HUES6 (cell line): ENCODE measurements at regions not wholly inside any gene's neighbourhood (a gene's known extent, or its start where the extent isn't known, plus 50 kb on each side); places are given as distances from the start of the nearest gene placed in this dataset.

Experiments
- H3K27ac ChIP-seq: 2 replicates; pipeline ENCODE4 v1.7.0; 2013; ENCODE audit warnings: low read depth, mild to moderate bottlenecking, low read length, inconsistent platforms
- H3K27me3 ChIP-seq: 2 replicates; pipeline ENCODE4 v1.6.1; 2013; ENCODE audit warnings: low read length; ENCODE audit not compliant: control insufficient read depth, insufficient read depth
- H3K36me3 ChIP-seq: 2 replicates; pipeline ENCODE4 v1.6.1; 2013; ENCODE audit warnings: low read length; ENCODE audit not compliant: control insufficient read depth, insufficient read depth
- H3K4me1 ChIP-seq: 2 replicates; pipeline ENCODE4 v1.6.1; 2013; ENCODE audit warnings: low read length; ENCODE audit not compliant: control insufficient read depth, insufficient read depth
- H3K4me3 ChIP-seq: 2 replicates; pipeline ENCODE4 v1.5.1; 2013; ENCODE audit warnings: low read depth, low read length
- H3K9ac ChIP-seq: one replicate; pipeline ENCODE4 v1.6.1; 2013; ENCODE audit warnings: mild to moderate bottlenecking, low read length
- H3K9me3 ChIP-seq: 2 replicates; pipeline ENCODE4 v1.6.1; 2013; ENCODE audit warnings: low read depth, low read length; ENCODE audit not compliant: control insufficient read depth, insufficient read depth

DNA sequence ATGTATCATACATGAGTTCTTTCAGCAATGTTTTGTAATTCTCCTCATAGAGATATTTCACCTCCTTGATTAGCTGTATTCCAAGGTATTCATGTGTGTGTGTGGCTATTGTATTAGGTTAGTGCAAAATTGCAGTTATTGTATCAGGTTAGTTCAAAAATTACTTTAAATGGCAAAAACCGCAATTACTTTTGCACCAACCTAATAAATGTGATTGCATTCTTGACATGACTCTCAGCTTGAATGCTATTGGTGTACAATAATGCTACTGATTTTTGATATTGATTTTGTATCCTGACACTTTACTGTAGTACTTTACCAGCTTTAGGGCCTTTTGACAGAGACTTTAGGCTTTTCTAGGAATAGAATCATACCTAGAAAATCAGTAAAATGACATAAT lies 297.4 kb downstream of the ZWINT start:
- Histone ChIP-seq H3K4me3 (no peak overlapping the region), H3K4me1 (no peaks in the 10 kb centered on the region), H3K27ac (no peak overlapping the region), H3K9me3 (no peaks in the 10 kb centered on the region), H3K36me3 (no peaks in the 10 kb centered on the region), H3K27me3 (no peaks in the 10 kb centered on the region), H3K9ac (no peak overlapping the region)

DNA sequence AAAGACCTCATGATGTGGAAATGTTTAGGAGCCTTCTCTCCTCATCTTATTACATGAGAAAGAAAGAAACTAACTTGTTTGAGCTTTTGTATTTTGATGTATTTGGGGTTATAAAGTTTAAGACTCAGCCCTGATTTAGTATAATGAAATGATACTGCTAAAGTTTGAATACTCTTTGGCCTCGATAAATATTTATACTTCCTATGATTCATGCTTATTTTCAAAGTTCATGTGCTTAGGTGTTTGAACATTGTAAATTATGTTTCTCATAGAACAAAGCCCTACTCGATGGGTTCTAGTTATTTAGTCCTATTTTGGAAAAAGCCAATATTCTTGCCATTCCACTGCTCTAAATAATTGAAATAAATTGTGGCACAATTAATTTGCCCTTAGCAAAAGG lies 303.2 kb downstream of the ZWINT start:
- no peaks in the 10 kb centered on the region for H3K27me3 ChIP-seq
- H3K36me3 ChIP-seq: no peaks in the 10 kb centered on the region
- no peak overlapping the region for H3K27ac ChIP-seq
- no peak overlapping the region for H3K4me3 ChIP-seq
- no peak overlapping the region for H3K9ac ChIP-seq
- no peaks in the 10 kb centered on the region for H3K4me1 ChIP-seq
- H3K9me3 ChIP-seq: no peaks in the 10 kb centered on the region

DNA sequence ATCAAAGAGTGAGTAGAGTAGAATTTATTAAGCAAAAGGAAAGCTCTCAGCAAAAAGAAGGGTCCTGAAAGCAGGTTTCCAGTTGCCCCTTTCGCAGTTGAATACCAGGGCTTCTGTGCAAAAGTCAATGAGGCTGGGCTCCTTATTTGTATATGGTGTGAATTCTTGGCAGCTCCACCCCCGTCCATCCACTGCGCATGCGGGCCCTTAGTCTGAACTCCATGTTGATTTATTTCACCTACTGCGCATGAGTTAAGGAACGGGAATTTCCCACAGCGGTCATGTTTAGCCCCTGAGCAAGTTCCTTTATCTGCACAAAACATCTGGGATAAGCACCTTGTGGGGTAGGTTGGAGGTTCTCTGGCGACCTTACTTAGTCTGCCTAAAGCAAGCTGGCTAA lies 325.6 kb downstream of the ZWINT start:
- H3K27me3 ChIP-seq: no peaks in the 10 kb centered on the region
- H3K27ac ChIP-seq: no peak overlapping the region
- H3K36me3 ChIP-seq: no peaks in the 10 kb centered on the region
- no peaks in the 10 kb centered on the region; the same call in 1 of the 2 replicates for H3K9me3 ChIP-seq
- no peak overlapping the region for H3K4me3 ChIP-seq
- no peak overlapping the region for H3K9ac ChIP-seq
- H3K4me1 ChIP-seq: no peaks in the 10 kb centered on the region

DNA sequence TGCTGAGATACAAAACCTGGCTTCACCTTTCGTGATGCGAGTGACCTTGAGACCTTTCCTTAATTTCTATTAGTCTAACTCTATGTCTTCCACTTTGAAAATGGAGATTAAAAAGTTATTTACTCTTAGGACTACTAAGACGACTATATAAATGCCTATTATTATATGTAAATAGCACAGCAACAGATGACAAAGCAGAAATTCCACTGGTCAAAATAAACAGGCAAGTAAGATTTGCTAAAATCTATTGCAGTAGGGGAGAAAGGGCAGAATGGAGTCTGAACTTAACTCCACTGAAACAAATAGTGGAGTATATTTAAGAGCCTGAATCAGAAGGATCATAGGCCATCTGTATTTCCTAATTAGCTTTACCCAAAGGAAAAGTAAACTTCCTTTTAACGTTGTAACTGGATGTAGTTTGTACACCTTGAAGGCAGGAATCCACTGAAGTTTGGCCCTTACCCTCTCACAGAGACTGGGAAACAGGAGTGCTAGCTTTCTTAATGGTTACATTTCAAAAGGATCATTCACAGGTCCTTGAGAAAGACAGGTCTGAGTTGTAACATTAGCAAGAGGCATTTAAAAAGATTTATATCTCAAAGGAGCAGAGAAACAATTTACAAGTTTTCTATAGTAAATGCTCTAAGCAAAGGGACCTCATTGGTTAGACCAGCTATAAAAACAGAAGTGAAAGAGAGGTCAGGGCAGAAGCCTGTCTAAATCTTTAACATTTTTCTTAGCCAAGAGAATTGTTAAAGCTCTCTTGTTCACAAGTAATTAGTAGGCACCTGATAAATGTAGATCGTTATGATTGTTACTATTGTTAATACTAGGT lies 332.5 kb downstream of the ZWINT start:
- Histone ChIP-seq H3K9ac (no peak overlapping the region), H3K27me3 (no peaks in the 10 kb centered on the region), H3K4me3 (no peak overlapping the region), H3K9me3 (no peaks in the 10 kb centered on the region), H3K27ac (no peak overlapping the region), H3K4me1 (peaks cover 8% of the 10 kb centered on the region), H3K36me3 (no peaks in the 10 kb centered on the region)

DNA sequence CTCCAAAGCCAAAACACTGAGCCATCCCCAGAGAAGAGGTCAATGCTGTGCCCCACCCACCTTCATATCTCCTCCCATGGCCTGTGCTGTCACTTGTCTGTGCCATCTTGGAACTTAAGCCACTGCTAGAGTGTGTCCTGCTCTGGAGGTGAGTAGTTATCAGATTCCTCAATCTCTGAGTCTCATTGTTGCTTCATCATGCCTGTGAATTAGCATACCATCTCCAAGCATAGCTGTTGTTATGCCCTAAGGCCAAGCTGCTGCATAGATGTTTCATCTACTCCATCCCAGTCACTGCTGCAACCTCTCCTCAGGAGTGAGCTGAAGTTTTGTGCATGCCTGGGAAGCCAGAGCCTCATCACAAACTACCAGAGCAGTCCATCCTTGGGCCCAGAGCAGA lies 349.0 kb downstream of the ZWINT start:
- no peaks in the 10 kb centered on the region for H3K36me3 ChIP-seq
- no peaks in the 10 kb centered on the region for H3K9me3 ChIP-seq
- no peaks in the 10 kb centered on the region for H3K4me1 ChIP-seq
- no peaks in the 10 kb centered on the region for H3K27me3 ChIP-seq
- no peak overlapping the region for H3K27ac ChIP-seq
- no peak overlapping the region for H3K9ac ChIP-seq
- H3K4me3 ChIP-seq: no peak overlapping the region

DNA sequence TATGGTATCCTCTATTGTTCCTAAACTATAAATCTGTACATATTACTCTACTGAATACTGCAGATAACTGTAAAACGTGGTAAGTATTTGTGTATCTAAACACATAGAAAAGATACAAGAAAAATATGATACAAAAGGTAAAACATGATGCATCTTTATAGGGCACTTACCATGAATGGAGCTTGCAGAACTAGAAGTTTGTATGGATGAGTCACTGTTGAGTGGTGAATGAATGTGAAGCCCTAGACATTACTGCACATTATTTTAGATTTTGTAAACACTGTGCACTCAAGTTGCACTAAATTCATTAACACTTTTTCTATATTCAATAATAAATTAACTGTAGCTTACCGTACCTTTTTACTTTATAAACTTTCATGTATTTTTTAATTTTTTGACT lies 357.5 kb downstream of the ZWINT start:
- Histone ChIP-seq H3K36me3 (no peaks in the 10 kb centered on the region), H3K27me3 (no peaks in the 10 kb centered on the region), H3K9me3 (no peaks in the 10 kb centered on the region), H3K4me1 (no peaks in the 10 kb centered on the region), H3K4me3 (no peak overlapping the region), H3K9ac (no peak overlapping the region), H3K27ac (no peak overlapping the region)

DNA sequence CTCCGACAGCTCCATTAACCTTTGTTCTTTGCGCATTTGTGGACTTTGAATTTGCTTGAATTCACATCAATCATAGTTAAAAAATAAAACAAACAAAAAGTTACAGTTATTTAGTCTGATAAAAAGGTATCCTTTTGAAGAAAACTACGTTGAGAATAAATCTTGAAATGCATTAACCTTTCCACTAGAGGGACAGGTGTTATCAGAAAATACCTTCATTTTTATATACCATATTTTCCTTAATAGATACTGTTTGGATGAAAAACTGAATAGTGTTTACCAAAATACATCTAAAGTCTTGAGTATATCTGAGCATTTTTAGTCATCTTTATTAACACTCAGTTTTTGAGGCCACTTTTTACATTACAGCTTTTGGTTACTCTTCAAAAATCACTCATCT lies 371.9 kb downstream of the ZWINT start:
- Histone ChIP-seq H3K27me3 (no peaks in the 10 kb centered on the region), H3K9me3 (no peaks in the 10 kb centered on the region), H3K9ac (no peak overlapping the region), H3K27ac (no peak overlapping the region), H3K36me3 (no peaks in the 10 kb centered on the region), H3K4me1 (no peaks in the 10 kb centered on the region), H3K4me3 (no peak overlapping the region)

DNA sequence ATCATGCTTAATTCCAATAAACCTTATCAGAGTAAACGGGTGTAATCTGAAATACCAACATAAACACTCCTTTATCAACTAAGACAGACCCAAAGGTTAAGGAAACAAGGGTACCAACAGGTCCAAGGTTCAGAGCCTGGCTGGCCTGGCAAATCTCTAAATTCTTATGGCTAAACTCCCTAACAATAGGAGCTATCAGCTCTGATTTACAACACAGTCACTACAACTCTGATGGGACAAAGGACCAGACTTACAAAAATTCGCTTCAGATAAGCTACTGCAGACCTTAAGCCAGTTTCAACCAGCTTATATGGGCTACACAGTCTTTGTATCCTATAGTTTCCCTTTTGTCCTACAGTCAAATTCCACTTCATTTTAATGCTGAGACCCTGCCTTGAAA lies 381.9 kb downstream of the ZWINT start:
- H3K27ac ChIP-seq: peak overlapping the region; percentile 78; the same call in 1 of the 2 replicates
- peaks cover 21% of the 10 kb centered on the region for H3K4me1 ChIP-seq
- H3K4me3 ChIP-seq: peak overlapping the region; percentile 32; the same call in 1 of the 2 replicates

DNA sequence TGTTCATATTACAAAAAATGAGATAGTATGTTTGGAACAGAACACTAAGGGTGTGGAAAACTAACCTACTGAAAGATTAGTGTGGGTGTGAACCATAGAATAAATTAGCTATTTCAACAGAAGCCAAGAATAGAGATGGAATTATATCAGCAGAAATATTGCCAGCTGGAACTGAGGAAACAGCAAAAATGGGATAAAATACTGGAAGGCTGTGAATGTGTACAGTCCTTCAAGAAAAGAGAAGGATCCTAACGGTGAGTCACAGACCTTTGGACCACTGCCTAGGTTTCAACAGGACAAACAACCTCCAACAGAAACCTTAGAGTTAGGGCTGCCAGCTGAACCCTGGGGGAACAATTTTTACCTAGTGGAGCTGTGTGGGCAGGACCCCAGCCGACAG lies 395.0 kb downstream of the ZWINT start:
- Histone ChIP-seq H3K27me3 (no peaks in the 10 kb centered on the region), H3K9ac (no peak overlapping the region), H3K27ac (no peak overlapping the region), H3K9me3 (peaks cover 2% of the 10 kb centered on the region; the same call in 1 of the 2 replicates), H3K4me3 (no peak overlapping the region), H3K36me3 (no peaks in the 10 kb centered on the region), H3K4me1 (no peaks in the 10 kb centered on the region)

More for the DNA sequence above, 381.9 kb downstream of the ZWINT start:
- Histone ChIP-seq H3K27me3 (no peaks in the 10 kb centered on the region), H3K9me3 (peaks cover 6% of the 10 kb centered on the region; the same call in 1 of the 2 replicates), H3K9ac (no peak overlapping the region), H3K36me3 (no peaks in the 10 kb centered on the region)

DNA sequence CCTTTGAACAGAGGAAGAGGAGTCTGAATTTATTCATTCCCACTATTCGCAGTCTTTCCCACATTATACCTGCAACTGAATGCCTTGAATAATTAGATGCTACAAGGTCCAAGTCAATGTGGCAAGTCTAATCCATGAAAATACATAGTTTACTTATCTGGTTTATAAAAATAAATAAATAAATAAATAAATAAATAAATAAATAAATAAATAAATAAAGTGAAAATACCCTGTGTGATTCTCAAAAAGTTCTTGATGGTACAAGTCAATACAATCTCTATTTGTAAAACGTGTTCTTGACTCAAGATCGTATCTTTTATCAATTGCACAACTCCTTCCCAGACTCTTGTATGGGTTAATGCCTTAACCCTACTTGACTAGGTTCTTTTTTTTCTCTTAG lies 417.7 kb downstream of the ZWINT start:
- H3K4me3 ChIP-seq: no peak overlapping the region
- no peaks in the 10 kb centered on the region for H3K36me3 ChIP-seq
- H3K9me3 ChIP-seq: peaks cover 4% of the 10 kb centered on the region; the same call in 1 of the 2 replicates
- H3K9ac ChIP-seq: no peak overlapping the region
- no peak overlapping the region for H3K27ac ChIP-seq
- H3K4me1 ChIP-seq: no peaks in the 10 kb centered on the region; the same call in 1 of the 2 replicates
- H3K27me3 ChIP-seq: no peaks in the 10 kb centered on the region

DNA sequence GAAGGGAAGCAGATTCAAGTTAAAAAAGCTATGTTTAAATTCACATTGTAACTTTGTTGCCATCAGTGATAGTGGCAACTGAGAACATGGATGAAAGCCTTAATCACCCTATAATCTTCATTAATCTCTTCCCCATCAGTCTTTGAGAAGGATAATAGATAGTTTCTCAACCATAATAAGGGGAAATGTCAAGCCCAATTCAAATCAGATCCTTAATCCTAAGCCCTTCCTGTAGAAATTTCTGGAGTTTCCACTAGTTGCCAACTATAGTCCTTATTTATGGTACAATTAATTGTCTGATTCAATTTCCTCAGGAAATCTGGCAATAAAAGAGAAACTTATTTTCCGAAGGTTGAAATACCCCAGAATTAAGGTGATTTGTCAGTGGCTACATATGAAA lies 431.8 kb downstream of the ZWINT start:
- no peaks in the 10 kb centered on the region for H3K27me3 ChIP-seq
- no peak overlapping the region for H3K27ac ChIP-seq
- no peaks in the 10 kb centered on the region for H3K4me1 ChIP-seq
- no peaks in the 10 kb centered on the region for H3K9me3 ChIP-seq
- H3K4me3 ChIP-seq: no peak overlapping the region
- H3K36me3 ChIP-seq: no peaks in the 10 kb centered on the region
- H3K9ac ChIP-seq: no peak overlapping the region
